ENCODE measurements at regions not wholly inside any gene's neighbourhood (a gene's known extent, or its start where the extent isn't known, plus 50 kb on each side); places are given as distances from the start of the nearest gene placed in this dataset.

GRCh38 chr10:105503714-105504113 is 862.6 kb downstream of the SORCS3 start:
- no peaks in the 10 kb centered on the region for H4K20me1 ChIP-seq (ENCODE audit: insufficient read depth, low read length)
- no peaks in the 10 kb centered on the region for H3K9me2 ChIP-seq (ENCODE audit: insufficient read depth, low read length)
- no peak overlapping the region for H3K27ac ChIP-seq (ENCODE audit: low read depth, low read length, poor library complexity, severe bottlenecking)
- no peak overlapping the region for H2AFZ ChIP-seq (ENCODE audit: low read length)
- no peaks in the 10 kb centered on the region for H3K79me2 ChIP-seq (ENCODE audit: insufficient read depth, low read depth, low read length)
- intact Hi-C loops (cut with micrococcal nuclease; ENCODE audit: unreplicated experiment): no loop called here
- H3K4me2 ChIP-seq (ENCODE audit: low read length): no peak overlapping the region
- ChIA-PET POLR2A (no interaction called here), CTCF (ENCODE audit: unreplicated experiment) (no interaction called here)
- no peak overlapping the region for H3K4me3 ChIP-seq (ENCODE audit: low read depth, low read length, poor library complexity, severe bottlenecking)
- no TSS peak for BruUV-seq (replicated peaks)
- TF ChIP-seq CTCF (conservative IDR thresholded peaks at IDR 0.05; ENCODE audit: low read length) (no peak), EZH2phosphoT487 (IDR thresholded peaks at IDR 0.05; ENCODE audit: borderline replicate concordance, low read depth, low read length) (no peak)
- no peaks in the 10 kb centered on the region for H3K36me3 ChIP-seq (ENCODE audit: insufficient read depth, low read length)
- no peaks in the 10 kb centered on the region for H3K9me3 ChIP-seq (ENCODE audit: low read length)
- no peak for DNase-seq (ENCODE audit: low spot score)
- H3K4me1 ChIP-seq (ENCODE audit: insufficient read depth, low read length, poor library complexity, severe bottlenecking): no peaks in the 10 kb centered on the region

- no TSS peak for BruUV-seq (replicated peaks)
- H3K4me2 ChIP-seq (ENCODE audit: low read length): no peak overlapping the region
- H3K4me1 ChIP-seq (ENCODE audit: insufficient read depth, low read length, poor library complexity, severe bottlenecking): no peaks in the 10 kb centered on the region
- H3K9me3 ChIP-seq (ENCODE audit: low read length): no peaks in the 10 kb centered on the region
- no peak overlapping the region for H2AFZ ChIP-seq (ENCODE audit: low read length)
- no peak overlapping the region for H3K27ac ChIP-seq (ENCODE audit: low read depth, low read length, poor library complexity, severe bottlenecking)
- H3K4me3 ChIP-seq (ENCODE audit: low read depth, low read length, poor library complexity, severe bottlenecking): no peak overlapping the region
- CTCF ChIA-PET (ENCODE audit: unreplicated experiment): no interaction called here
- no peaks in the 10 kb centered on the region for H4K20me1 ChIP-seq (ENCODE audit: insufficient read depth, low read length)
- TF ChIP-seq EZH2phosphoT487 (IDR thresholded peaks at IDR 0.05; ENCODE audit: borderline replicate concordance, low read depth, low read length): no peak
- TF ChIP-seq CTCF (conservative IDR thresholded peaks at IDR 0.05; ENCODE audit: low read length): no peak
- H3K36me3 ChIP-seq (ENCODE audit: insufficient read depth, low read length): no peaks in the 10 kb centered on the region
- intact Hi-C loops (cut with micrococcal nuclease; ENCODE audit: unreplicated experiment): no loop called here
- POLR2A ChIA-PET: interaction anchor here (0.7 kb wide), 1 partner anchor 12 kb away, joined by 3 read pairs; no protein-coding TSS in a partner anchor
- no peaks in the 10 kb centered on the region for H3K9me2 ChIP-seq (ENCODE audit: insufficient read depth, low read length)
- no peaks in the 10 kb centered on the region for H3K79me2 ChIP-seq (ENCODE audit: insufficient read depth, low read depth, low read length)
- no peak for DNase-seq (ENCODE audit: low spot score)
Measured at GRCh38 chr10:105502058-105502457, 861.0 kb downstream of the SORCS3 start.

GRCh38 chr10:105494944-105495343 is 853.9 kb downstream of the SORCS3 start:
- ChIA-PET CTCF (ENCODE audit: unreplicated experiment) (no interaction called here), POLR2A (no interaction called here)
- Histone ChIP-seq H3K36me3 (ENCODE audit: insufficient read depth, low read length) (no peaks in the 10 kb centered on the region), H3K4me1 (ENCODE audit: insufficient read depth, low read length, poor library complexity, severe bottlenecking) (no peaks in the 10 kb centered on the region), H3K79me2 (ENCODE audit: insufficient read depth, low read depth, low read length) (no peaks in the 10 kb centered on the region), H3K9me2 (ENCODE audit: insufficient read depth, low read length) (no peaks in the 10 kb centered on the region), H2AFZ (ENCODE audit: low read length) (no peak overlapping the region), H4K20me1 (ENCODE audit: insufficient read depth, low read length) (no peaks in the 10 kb centered on the region), H3K9me3 (ENCODE audit: low read length) (no peaks in the 10 kb centered on the region), H3K4me2 (ENCODE audit: low read length) (no peak overlapping the region), H3K4me3 (ENCODE audit: low read depth, low read length, poor library complexity, severe bottlenecking) (no peak overlapping the region), H3K27ac (ENCODE audit: low read depth, low read length, poor library complexity, severe bottlenecking) (no peak overlapping the region)
- no peak for TF ChIP-seq CTCF (conservative IDR thresholded peaks at IDR 0.05; ENCODE audit: low read length)
- TF ChIP-seq EZH2phosphoT487 (IDR thresholded peaks at IDR 0.05; ENCODE audit: borderline replicate concordance, low read depth, low read length): no peak
- no peak for DNase-seq (ENCODE audit: low spot score)
- intact Hi-C loops (cut with micrococcal nuclease; ENCODE audit: unreplicated experiment): no loop called here
- no TSS peak for BruUV-seq (replicated peaks)
